ENCODE measurements at regions not wholly inside any gene's neighbourhood (a gene's known extent, or its start where the extent isn't known, plus 50 kb on each side); places are given as distances from the start of the nearest gene placed in this dataset.
A peak's percentile ranks its signal among the peaks of the same experiment; 100 is the strongest.

DNA sequence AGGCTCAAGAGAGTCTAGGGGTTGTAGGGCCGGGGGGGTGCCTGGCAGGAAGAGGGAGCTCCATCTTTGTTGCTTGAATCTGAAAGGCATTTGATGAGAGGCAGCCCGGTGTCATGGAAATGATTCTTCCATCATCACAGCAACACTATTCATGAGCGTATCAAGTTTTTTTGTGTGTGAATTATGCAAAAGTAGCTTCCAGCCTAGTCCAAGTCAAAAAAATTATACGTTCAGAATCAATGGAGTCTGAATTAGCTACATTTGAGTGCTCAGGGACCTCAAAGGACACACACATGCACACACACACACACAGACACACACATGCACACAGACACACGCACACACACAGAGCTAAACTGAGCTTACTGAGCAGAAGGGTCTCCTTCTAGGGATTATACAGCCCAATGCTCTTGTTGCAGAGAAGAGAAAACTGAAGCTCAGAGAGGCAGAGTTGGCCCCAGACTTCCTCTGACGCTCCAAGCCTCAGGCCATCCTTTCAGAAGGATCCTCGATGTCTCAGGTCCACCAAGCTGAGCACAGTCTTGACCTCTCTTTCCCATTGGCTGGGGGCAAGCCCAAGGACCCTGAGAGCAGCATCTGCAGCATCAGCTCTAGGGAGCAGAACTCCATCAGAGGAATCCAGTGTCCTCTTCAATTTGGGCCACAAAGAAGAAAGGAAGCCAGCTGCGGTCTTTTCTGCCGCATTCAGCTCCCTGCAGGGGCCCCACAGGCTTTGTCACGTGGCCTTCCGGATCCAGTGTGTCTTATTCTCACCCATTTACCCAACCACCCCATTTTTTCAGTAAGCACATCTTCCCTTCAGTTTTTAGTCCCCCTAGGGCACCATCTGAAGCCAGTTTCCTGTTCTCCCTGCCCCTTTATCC lies 228.0 kb downstream of the UACA start:
- peak overlapping the region in 1 of 2 donors; percentile 9 for H3K9ac ChIP-seq (ENCODE audit: low read depth in 1 of 2, low read length in 2 of 2)
- H3K27ac ChIP-seq (ENCODE audit: low read depth in 2 of 2, low read length in 2 of 2): no peak overlapping the region
- no peaks in the 10 kb centered on the region for H3K36me3 ChIP-seq (ENCODE audit: control insufficient read depth in 2 of 2, insufficient read depth in 2 of 2, low read length in 2 of 2)
- peak overlapping the region in 1 of 2 donors; percentile 65 for H3K4me3 ChIP-seq (ENCODE audit: low read length in 2 of 2)
- H3K27me3 ChIP-seq (ENCODE audit: control insufficient read depth in 2 of 2, insufficient read depth in 2 of 2, low read length in 2 of 2): no peaks in the 10 kb centered on the region
- H3K9me3 ChIP-seq (ENCODE audit: control insufficient read depth in 2 of 2, low read length in 2 of 2): no peaks in the 10 kb centered on the region
- peaks cover 0 to 6% of the 10 kb centered on the region in 2 donors for H3K4me1 ChIP-seq (ENCODE audit: control insufficient read depth in 2 of 2, insufficient read depth in 2 of 2, low read length in 2 of 2)

DNA sequence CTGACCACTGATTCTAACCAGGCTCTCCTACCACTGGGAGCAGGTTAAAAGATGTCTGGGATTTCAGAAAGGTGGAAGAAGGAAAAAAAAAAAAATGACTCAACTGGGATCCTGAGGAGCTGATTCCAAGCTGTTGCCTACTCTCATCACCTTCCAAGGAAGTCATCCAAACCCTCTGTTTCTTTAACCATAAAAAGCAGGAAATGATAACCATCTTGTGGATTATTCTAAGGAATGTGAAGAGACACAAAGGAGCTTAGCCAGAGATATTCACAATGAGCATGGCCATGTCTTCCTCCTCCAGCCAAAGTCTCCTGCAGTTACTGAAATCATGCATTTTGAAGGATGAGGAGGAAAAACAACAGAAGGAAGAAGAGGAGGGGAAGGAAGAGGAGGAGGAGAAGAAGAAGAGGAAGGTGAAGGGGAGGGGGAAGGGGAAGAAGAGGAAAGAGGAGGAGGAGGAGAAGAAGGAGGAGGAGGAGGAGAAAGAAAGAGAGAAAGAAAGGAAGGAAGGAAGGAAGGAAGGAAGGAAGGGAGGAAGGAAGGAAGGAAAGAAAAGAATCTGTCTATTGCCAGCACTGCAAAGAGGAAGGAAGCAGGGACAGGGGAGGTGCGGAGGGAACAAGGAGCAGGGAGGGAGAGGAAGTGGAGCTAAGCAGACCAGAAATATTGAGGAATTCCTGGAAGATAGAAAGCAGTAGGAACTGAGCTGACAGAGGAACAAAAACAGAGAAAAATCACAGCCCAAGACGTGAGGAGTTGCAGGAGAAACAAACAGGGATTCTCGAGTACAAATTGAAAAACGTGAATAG lies 229.2 kb downstream of the UACA start:
- H3K9ac ChIP-seq (ENCODE audit: low read depth in 1 of 2, low read length in 2 of 2): no peak overlapping the region
- H3K27me3 ChIP-seq (ENCODE audit: control insufficient read depth in 2 of 2, insufficient read depth in 2 of 2, low read length in 2 of 2): no peaks in the 10 kb centered on the region
- no peak overlapping the region for H3K27ac ChIP-seq (ENCODE audit: low read depth in 2 of 2, low read length in 2 of 2)
- H3K9me3 ChIP-seq (ENCODE audit: control insufficient read depth in 2 of 2, low read length in 2 of 2): no peaks in the 10 kb centered on the region
- no peaks in the 10 kb centered on the region for H3K36me3 ChIP-seq (ENCODE audit: control insufficient read depth in 2 of 2, insufficient read depth in 2 of 2, low read length in 2 of 2)
- peak overlapping the region in 1 of 2 donors; percentile 65 for H3K4me3 ChIP-seq (ENCODE audit: low read length in 2 of 2)
- peaks cover 0 to 6% of the 10 kb centered on the region in 2 donors for H3K4me1 ChIP-seq (ENCODE audit: control insufficient read depth in 2 of 2, insufficient read depth in 2 of 2, low read length in 2 of 2)

DNA sequence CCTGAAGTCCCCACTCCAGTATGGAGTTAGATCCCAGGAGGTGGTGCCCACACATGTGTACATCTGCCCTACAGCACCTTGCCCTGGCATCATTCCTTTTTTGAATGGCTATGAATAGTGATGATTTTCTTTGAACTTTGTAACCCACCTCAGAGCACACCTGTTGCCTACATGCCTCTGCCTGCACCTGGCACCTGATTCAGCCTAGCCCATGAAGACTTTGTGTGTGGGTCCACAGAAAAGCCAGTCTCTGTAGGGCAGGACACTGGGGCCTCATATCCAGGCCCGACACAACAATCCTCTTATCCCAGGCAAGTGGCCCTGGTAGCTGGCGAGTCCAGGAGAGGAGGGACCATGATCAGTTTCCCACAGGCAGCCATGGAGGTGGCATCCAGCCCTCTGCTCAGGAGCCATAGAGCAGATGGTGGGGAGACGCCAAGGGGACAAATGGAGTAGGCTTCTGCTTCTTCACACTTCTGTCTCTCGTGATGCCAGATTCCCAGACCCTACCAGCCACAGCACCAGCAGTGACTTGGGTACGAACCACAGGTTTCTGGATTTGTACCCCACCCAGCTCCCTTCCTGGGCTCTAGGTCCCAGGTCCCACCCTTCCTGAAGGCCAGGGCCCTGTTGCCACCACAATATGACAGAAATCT lies 230.7 kb downstream of the UACA start:
- Histone ChIP-seq H3K36me3 (ENCODE audit: control insufficient read depth in 2 of 2, insufficient read depth in 2 of 2, low read length in 2 of 2) (no peaks in the 10 kb centered on the region), H3K4me1 (ENCODE audit: control insufficient read depth in 2 of 2, insufficient read depth in 2 of 2, low read length in 2 of 2) (peaks cover 4 to 6% of the 10 kb centered on the region in 2 donors), H3K27ac (ENCODE audit: low read depth in 2 of 2, low read length in 2 of 2) (no peak overlapping the region), H3K27me3 (ENCODE audit: control insufficient read depth in 2 of 2, insufficient read depth in 2 of 2, low read length in 2 of 2) (no peaks in the 10 kb centered on the region), H3K4me3 (ENCODE audit: low read length in 2 of 2) (no peak overlapping the region), H3K9me3 (ENCODE audit: control insufficient read depth in 2 of 2, low read length in 2 of 2) (no peaks in the 10 kb centered on the region), H3K9ac (ENCODE audit: low read depth in 1 of 2, low read length in 2 of 2) (no peak overlapping the region)

DNA sequence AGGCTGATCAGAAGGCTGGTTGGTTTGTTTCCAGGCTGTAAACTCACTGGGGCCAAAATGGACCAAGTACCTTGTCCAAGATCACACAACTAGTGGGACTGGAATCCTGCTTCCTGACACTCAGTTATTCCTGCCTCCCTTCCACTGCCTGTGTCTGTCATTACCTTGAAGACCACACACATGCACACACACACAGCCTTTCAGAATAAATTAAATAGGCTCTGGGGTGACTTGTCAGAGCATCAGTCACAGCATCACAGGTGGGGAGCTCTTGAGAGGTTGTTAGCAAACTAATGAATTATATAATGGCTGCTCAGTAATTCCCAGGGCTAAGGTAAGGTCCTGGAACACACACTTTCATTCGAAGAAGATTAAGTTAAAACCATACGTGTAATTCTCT lies 231.8 kb downstream of the UACA start:
- Histone ChIP-seq H3K9me3 (ENCODE audit: control insufficient read depth in 2 of 2, low read length in 2 of 2) (no peaks in the 10 kb centered on the region), H3K27ac (ENCODE audit: low read depth in 2 of 2, low read length in 2 of 2) (no peak overlapping the region), H3K9ac (ENCODE audit: low read depth in 1 of 2, low read length in 2 of 2) (no peak overlapping the region), H3K36me3 (ENCODE audit: control insufficient read depth in 2 of 2, insufficient read depth in 2 of 2, low read length in 2 of 2) (no peaks in the 10 kb centered on the region), H3K4me3 (ENCODE audit: low read length in 2 of 2) (no peak overlapping the region), H3K4me1 (ENCODE audit: control insufficient read depth in 2 of 2, insufficient read depth in 2 of 2, low read length in 2 of 2) (peaks cover 7 to 9% of the 10 kb centered on the region in 2 donors), H3K27me3 (ENCODE audit: control insufficient read depth in 2 of 2, insufficient read depth in 2 of 2, low read length in 2 of 2) (no peaks in the 10 kb centered on the region)

DNA sequence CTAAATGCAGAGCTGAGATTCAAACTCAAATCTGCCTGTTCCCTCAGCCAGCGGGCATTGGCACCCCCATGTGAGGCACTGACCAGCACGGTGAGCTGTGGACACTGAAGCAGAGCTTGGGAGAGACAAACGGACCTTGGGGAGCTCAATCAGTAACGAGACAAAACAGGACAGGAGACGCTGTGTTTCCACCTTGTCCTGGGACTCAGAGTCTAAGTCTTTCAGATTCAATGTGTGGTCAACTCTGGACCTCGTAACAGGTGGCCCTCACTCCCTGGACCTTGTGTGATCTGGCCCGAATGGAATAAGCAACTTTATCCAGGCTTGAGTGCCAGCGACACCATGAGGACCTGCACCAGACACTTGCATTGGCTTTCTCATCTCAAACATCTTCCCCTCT lies 232.5 kb downstream of the UACA start:
- no peaks in the 10 kb centered on the region for H3K27me3 ChIP-seq (ENCODE audit: control insufficient read depth in 2 of 2, insufficient read depth in 2 of 2, low read length in 2 of 2)
- no peak overlapping the region for H3K4me3 ChIP-seq (ENCODE audit: low read length in 2 of 2)
- H3K27ac ChIP-seq (ENCODE audit: low read depth in 2 of 2, low read length in 2 of 2): no peak overlapping the region
- peaks cover 7 to 12% of the 10 kb centered on the region in 2 donors for H3K4me1 ChIP-seq (ENCODE audit: control insufficient read depth in 2 of 2, insufficient read depth in 2 of 2, low read length in 2 of 2)
- H3K9me3 ChIP-seq (ENCODE audit: control insufficient read depth in 2 of 2, low read length in 2 of 2): no peaks in the 10 kb centered on the region
- no peaks in the 10 kb centered on the region for H3K36me3 ChIP-seq (ENCODE audit: control insufficient read depth in 2 of 2, insufficient read depth in 2 of 2, low read length in 2 of 2)
- no peak overlapping the region for H3K9ac ChIP-seq (ENCODE audit: low read depth in 1 of 2, low read length in 2 of 2)

DNA sequence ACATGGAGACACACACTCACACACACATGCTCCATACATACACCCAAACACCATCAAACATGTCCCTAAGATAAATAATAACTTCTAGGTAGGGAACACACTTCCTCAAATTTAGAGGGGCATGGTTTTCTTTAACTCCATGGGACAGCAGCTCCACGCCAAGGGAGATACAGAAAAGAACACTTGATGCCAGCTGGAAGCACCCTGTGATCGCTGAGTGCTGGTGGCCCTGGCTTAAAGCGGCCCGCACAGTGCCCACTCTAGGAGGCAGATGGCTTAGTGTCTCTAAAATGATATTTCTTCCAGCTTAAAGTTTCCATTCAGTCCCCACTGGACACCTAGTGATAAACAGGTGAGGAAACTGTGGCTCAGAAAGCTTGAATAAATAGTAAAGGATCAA lies 232.9 kb downstream of the UACA start:
- H3K4me3 ChIP-seq (ENCODE audit: low read length in 2 of 2): no peak overlapping the region
- H3K36me3 ChIP-seq (ENCODE audit: control insufficient read depth in 2 of 2, insufficient read depth in 2 of 2, low read length in 2 of 2): no peaks in the 10 kb centered on the region
- no peaks in the 10 kb centered on the region for H3K27me3 ChIP-seq (ENCODE audit: control insufficient read depth in 2 of 2, insufficient read depth in 2 of 2, low read length in 2 of 2)
- no peaks in the 10 kb centered on the region for H3K9me3 ChIP-seq (ENCODE audit: control insufficient read depth in 2 of 2, low read length in 2 of 2)
- no peak overlapping the region for H3K9ac ChIP-seq (ENCODE audit: low read depth in 1 of 2, low read length in 2 of 2)
- no peak overlapping the region for H3K27ac ChIP-seq (ENCODE audit: low read depth in 2 of 2, low read length in 2 of 2)
- H3K4me1 ChIP-seq (ENCODE audit: control insufficient read depth in 2 of 2, insufficient read depth in 2 of 2, low read length in 2 of 2): peaks cover 7 to 9% of the 10 kb centered on the region in 2 donors

DNA sequence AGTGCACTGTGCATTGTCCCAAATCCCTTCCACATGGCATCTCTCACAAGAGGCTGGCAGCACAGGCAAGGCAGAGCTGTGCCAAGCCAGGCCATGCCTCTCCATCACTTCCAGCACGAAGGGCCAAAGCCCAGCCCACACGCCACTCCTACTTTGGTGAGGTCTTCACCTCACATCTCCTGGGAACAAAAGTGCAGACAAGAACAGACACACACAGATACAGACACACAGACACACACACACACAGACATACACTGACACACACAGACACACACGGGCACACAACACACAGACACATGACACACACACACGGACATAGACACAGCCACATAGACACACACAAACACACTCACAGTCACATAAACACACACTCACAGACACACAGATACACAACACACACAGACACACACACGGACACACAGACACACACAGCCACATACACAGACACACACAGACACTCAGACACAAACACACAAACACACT lies 233.3 kb downstream of the UACA start:
- Histone ChIP-seq H3K36me3 (ENCODE audit: control insufficient read depth in 2 of 2, insufficient read depth in 2 of 2, low read length in 2 of 2) (no peaks in the 10 kb centered on the region), H3K9me3 (ENCODE audit: control insufficient read depth in 2 of 2, low read length in 2 of 2) (no peaks in the 10 kb centered on the region), H3K9ac (ENCODE audit: low read depth in 1 of 2, low read length in 2 of 2) (no peak overlapping the region), H3K4me1 (ENCODE audit: control insufficient read depth in 2 of 2, insufficient read depth in 2 of 2, low read length in 2 of 2) (peaks cover 7 to 9% of the 10 kb centered on the region in 2 donors), H3K27me3 (ENCODE audit: control insufficient read depth in 2 of 2, insufficient read depth in 2 of 2, low read length in 2 of 2) (no peaks in the 10 kb centered on the region), H3K27ac (ENCODE audit: low read depth in 2 of 2, low read length in 2 of 2) (no peak overlapping the region), H3K4me3 (ENCODE audit: low read length in 2 of 2) (no peak overlapping the region)

DNA sequence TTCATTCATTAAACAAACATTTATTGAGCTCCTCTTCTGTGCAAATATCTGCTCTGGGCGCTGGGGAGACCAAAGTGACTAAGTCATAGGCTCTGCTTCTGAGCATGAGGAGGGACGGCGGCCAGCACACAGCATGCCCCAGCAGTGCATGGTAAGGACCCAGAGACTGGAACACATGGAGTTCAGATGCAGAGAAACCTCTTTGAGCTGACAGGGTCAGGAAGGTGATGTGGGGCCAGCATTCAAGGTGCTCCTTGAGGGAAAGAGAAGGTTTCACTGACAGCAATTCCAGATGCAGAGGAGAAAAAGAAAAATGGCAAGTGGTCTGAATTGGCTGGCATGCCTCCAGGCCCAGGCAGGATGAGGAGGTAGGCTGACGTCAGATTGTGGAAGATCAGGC lies 234.5 kb downstream of the UACA start:
- Histone ChIP-seq H3K4me1 (ENCODE audit: control insufficient read depth in 2 of 2, insufficient read depth in 2 of 2, low read length in 2 of 2) (peaks cover 7 to 9% of the 10 kb centered on the region in 2 donors), H3K36me3 (ENCODE audit: control insufficient read depth in 2 of 2, insufficient read depth in 2 of 2, low read length in 2 of 2) (no peaks in the 10 kb centered on the region), H3K27me3 (ENCODE audit: control insufficient read depth in 2 of 2, insufficient read depth in 2 of 2, low read length in 2 of 2) (no peaks in the 10 kb centered on the region), H3K9me3 (ENCODE audit: control insufficient read depth in 2 of 2, low read length in 2 of 2) (no peaks in the 10 kb centered on the region), H3K4me3 (ENCODE audit: low read length in 2 of 2) (no peak overlapping the region), H3K27ac (ENCODE audit: low read depth in 2 of 2, low read length in 2 of 2) (no peak overlapping the region), H3K9ac (ENCODE audit: low read depth in 1 of 2, low read length in 2 of 2) (no peak overlapping the region)

DNA sequence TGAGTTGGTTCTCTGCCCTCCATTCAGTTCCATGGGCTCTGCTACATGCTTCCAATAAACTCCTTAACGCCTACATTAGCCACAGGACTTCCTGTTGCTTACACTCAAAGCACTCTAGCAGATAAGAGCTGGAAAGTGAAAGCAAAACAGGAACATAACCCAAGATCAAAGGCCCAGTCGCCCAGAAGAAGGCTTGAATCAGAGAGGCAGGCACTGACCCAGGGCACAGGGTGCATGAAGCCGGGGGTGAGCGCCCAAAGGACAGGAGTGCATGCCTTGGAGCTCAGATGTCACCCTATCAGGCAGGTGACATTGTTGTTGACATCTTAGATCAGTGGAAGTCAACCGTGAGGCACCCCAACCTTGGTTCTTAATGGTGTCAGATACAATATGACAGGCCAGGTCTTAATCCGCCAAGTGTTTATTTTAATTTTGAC lies 235.1 kb downstream of the UACA start:
- H3K36me3 ChIP-seq (ENCODE audit: control insufficient read depth in 2 of 2, insufficient read depth in 2 of 2, low read length in 2 of 2): no peaks in the 10 kb centered on the region
- H3K9ac ChIP-seq (ENCODE audit: low read depth in 1 of 2, low read length in 2 of 2): no peak overlapping the region
- H3K27me3 ChIP-seq (ENCODE audit: control insufficient read depth in 2 of 2, insufficient read depth in 2 of 2, low read length in 2 of 2): no peaks in the 10 kb centered on the region
- peak overlapping the region in 1 of 2 donors; percentile 49 for H3K27ac ChIP-seq (ENCODE audit: low read depth in 2 of 2, low read length in 2 of 2)
- H3K4me1 ChIP-seq (ENCODE audit: control insufficient read depth in 2 of 2, insufficient read depth in 2 of 2, low read length in 2 of 2): peaks cover 7 to 9% of the 10 kb centered on the region in 2 donors
- H3K4me3 ChIP-seq (ENCODE audit: low read length in 2 of 2): peak overlapping the region in 1 of 2 donors; percentile 38
- no peaks in the 10 kb centered on the region for H3K9me3 ChIP-seq (ENCODE audit: control insufficient read depth in 2 of 2, low read length in 2 of 2)

Measured in mucosa of rectum (tissue), 2 donors.